ENCODE measurements at regions not wholly inside any gene's neighbourhood (a gene's known extent, or its start where the extent isn't known, plus 50 kb on each side); places are given as distances from the start of the nearest gene placed in this dataset.
"Not testable (repeated sequence)": the region's sequence is repeated elsewhere in the genome, so short reads cannot be mapped to it uniquely, and the experiment has no call there.

DNA sequence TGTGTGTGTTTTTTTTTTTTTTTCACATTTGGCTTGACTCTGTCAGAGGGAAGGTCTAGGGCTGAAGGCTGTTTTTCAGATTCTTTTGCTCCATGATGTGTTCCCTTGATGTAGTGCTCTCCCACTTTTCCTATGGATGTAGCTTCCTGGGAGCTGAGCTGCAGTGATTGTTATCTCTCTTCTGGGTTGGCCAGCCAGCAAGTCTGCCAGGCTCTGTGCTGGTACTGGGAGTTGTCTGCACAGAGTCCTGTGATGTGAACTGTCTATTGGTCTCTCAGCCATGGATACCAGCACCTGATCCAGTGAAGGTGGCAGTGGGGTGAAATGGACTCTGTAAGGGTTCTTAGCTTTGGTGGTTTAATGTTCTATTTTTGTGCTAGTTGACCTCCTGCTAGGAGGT, 377.4 kb upstream of the MAN1A1 start:
- ATAC-seq; H3K36me3 Mint-ChIP-seq (ENCODE audit: low read depth); H2AFZ ChIP-seq; H3K4me3 Mint-ChIP-seq; H3K4me1 ChIP-seq (ENCODE audit: insufficient read depth); H3K27ac ChIP-seq (ENCODE audit: low read depth); H3K4me3 ChIP-seq; H3K9me3 Mint-ChIP-seq; H4K20me1 ChIP-seq (replicated peaks; ENCODE audit: insufficient read depth); H3F3A ChIP-seq (replicated peaks; ENCODE audit: low read depth); H3K36me3 ChIP-seq (ENCODE audit: insufficient read depth); H3K79me2 ChIP-seq (replicated peaks; ENCODE audit: insufficient read depth); H3K4me2 ChIP-seq; H3K27me3 Mint-ChIP-seq (ENCODE audit: insufficient read depth, low read depth, poor library complexity); H3K9me2 ChIP-seq (ENCODE audit: insufficient read depth); DNase-seq (ENCODE audit: low spot score); H3K27me3 ChIP-seq (ENCODE audit: insufficient read depth): not testable (repeated sequence)
- peak overlapping the region; percentile 61; the same call in 1 of the 2 replicates for H3K27ac Mint-ChIP-seq
- H3K4me1 Mint-ChIP-seq: peaks cover 27% of the 10 kb centered on the region; the same call in 2 of the 3 replicates

- Histone ChIP-seq H3K4me1 (ENCODE audit: insufficient read depth) (0 out of 2 replicates have a peak, but pooled peaks cover 5% of the 10 kb centered on the region), H3K9me2 (ENCODE audit: insufficient read depth) (no peaks in the 10 kb centered on the region), H3K36me3 (ENCODE audit: insufficient read depth) (no peaks in the 10 kb centered on the region), H3K27ac (ENCODE audit: low read depth) (no peak overlapping the region), H4K20me1 (replicated peaks; ENCODE audit: insufficient read depth) (no peaks in the 10 kb centered on the region), H3K27me3 (ENCODE audit: insufficient read depth) (no peaks in the 10 kb centered on the region), H3F3A (replicated peaks; ENCODE audit: low read depth) (no peaks in the 10 kb centered on the region), H3K4me2 (no peak overlapping the region), H2AFZ (no peak overlapping the region), H3K4me3 (no peak overlapping the region), H3K79me2 (replicated peaks; ENCODE audit: insufficient read depth) (no peaks in the 10 kb centered on the region)
- H3K4me1 Mint-ChIP-seq: peaks cover 27% of the 10 kb centered on the region; the same call in 2 of the 3 replicates
- H3K9me3 Mint-ChIP-seq: no peaks in the 10 kb centered on the region
- H3K27ac Mint-ChIP-seq: 0 out of 2 replicates have a peak overlapping the region, but pooled peaks have one; percentile 12
- ATAC-seq (peak; percentile 44), DNase-seq (ENCODE audit: low spot score) (peak; percentile 54)
- no peaks in the 10 kb centered on the region; the same call in 2 of the 3 replicates for H3K36me3 Mint-ChIP-seq (ENCODE audit: low read depth)
- H3K27me3 Mint-ChIP-seq (ENCODE audit: insufficient read depth, low read depth, poor library complexity): no peaks in the 10 kb centered on the region
- TF ChIP-seq, protein P1, sequence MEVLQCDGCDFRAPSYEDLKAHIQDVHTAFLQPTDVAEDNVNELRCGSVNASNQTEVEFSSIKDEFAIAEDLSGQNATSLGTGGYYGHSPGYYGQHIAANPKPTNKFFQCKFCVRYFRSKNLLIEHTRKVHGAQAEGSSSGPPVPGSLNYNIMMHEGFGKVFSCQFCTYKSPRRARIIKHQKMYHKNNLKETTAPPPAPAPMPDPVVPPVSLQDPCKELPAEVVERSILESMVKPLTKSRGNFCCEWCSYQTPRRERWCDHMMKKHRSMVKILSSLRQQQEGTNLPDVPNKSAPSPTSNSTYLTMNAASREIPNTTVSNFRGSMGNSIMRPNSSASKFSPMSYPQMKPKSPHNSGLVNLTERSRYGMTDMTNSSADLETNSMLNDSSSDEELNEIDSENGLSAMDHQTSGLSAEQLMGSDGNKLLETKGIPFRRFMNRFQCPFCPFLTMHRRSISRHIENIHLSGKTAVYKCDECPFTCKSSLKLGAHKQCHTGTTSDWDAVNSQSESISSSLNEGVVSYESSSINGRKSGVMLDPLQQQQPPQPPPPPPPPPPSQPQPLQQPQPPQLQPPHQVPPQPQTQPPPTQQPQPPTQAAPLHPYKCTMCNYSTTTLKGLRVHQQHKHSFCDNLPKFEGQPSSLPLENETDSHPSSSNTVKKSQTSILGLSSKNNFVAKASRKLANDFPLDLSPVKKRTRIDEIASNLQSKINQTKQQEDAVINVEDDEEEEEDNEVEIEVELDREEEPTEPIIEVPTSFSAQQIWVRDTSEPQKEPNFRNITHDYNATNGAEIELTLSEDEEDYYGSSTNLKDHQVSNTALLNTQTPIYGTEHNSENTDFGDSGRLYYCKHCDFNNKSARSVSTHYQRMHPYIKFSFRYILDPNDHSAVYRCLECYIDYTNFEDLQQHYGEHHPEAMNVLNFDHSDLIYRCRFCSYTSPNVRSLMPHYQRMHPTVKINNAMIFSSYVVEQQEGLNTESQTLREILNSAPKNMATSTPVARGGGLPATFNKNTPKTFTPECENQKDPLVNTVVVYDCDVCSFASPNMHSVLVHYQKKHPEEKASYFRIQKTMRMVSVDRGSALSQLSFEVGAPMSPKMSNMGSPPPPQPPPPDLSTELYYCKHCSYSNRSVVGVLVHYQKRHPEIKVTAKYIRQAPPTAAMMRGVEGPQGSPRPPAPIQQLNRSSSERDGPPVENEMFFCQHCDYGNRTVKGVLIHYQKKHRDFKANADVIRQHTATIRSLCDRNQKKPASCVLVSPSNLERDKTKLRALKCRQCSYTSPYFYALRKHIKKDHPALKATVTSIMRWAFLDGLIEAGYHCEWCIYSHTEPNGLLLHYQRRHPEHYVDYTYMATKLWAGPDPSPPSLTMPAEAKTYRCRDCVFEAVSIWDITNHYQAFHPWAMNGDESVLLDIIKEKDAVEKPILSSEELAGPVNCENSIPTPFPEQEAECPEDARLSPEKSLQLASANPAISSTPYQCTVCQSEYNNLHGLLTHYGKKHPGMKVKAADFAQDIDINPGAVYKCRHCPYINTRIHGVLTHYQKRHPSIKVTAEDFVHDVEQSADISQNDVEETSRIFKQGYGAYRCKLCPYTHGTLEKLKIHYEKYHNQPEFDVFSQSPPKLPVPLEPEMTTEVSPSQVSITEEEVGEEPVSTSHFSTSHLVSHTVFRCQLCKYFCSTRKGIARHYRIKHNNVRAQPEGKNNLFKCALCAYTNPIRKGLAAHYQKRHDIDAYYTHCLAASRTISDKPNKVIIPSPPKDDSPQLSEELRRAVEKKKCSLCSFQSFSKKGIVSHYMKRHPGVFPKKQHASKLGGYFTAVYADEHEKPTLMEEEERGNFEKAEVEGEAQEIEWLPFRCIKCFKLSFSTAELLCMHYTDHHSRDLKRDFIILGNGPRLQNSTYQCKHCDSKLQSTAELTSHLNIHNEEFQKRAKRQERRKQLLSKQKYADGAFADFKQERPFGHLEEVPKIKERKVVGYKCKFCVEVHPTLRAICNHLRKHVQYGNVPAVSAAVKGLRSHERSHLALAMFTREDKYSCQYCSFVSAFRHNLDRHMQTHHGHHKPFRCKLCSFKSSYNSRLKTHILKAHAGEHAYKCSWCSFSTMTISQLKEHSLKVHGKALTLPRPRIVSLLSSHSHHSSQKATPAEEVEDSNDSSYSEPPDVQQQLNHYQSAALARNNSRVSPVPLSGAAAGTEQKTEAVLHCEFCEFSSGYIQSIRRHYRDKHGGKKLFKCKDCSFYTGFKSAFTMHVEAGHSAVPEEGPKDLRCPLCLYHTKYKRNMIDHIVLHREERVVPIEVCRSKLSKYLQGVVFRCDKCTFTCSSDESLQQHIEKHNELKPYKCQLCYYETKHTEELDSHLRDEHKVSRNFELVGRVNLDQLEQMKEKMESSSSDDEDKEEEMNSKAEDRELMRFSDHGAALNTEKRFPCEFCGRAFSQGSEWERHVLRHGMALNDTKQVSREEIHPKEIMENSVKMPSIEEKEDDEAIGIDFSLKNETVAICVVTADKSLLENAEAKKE (CRISPR knock-in tag; IDR thresholded peaks at IDR 0.05): no peak
- no peak for TF ChIP-seq NANOG (IDR thresholded peaks at IDR 0.05; ENCODE audit: borderline replicate concordance)
- no peak for TF ChIP-seq ETS1 (IDR thresholded peaks at IDR 0.05)
- no peak for TF ChIP-seq EZH2phosphoT487 (IDR thresholded peaks at IDR 0.05; ENCODE audit: unreplicated experiment)
- no peak for TF ChIP-seq ZNF331 (CRISPR knock-in tag; IDR thresholded peaks at IDR 0.05; ENCODE audit: low read depth)
- H3K4me3 Mint-ChIP-seq: no peak overlapping the region
Observed at GRCh38 chr6:119726086-119726485, 376.5 kb upstream of the MAN1A1 start.
